Caco-2 (cell line): ENCODE measurements at regions not wholly inside any gene's neighbourhood (a gene's known extent, or its start where the extent isn't known, plus 50 kb on each side); places are given as distances from the start of the nearest gene placed in this dataset.
A peak's percentile ranks its signal among the peaks of the same experiment; 100 is the strongest.

Experiments
- BruUV-seq: library from RNA; stranded (reverse); fragments of 400-500 nt; replicated peaks from 2 replicates; lab custom pipeline; 2021; lab: Mats Ljungman, UMichigan
- CTCF ChIA-PET: fragments of 300-600 bp; sonication (Branson Sonifier 250); formaldehyde crosslinking; loops from one replicate; lab custom pipeline; 2022; ENCODE audit warnings: antibody characterized with exemption; lab: Charles Lee
- POLR2A ChIA-PET: fragments of 300-600 bp; sonication (Branson Sonifier 250); formaldehyde crosslinking; loops from one replicate; lab custom pipeline; 2022; ENCODE audit warnings: antibody characterized with exemption; lab: Charles Lee
- DNase-seq, 2 experiments: peaks; one replicate each; pipeline versions ENCODE4 v3.0.0 to v3.0.0-alpha.2; 2020 to 2022
- H3K27me3 ChIP-seq: replicated peaks from 2 replicates; pipeline ENCODE4 v1.6.0; 2011; ENCODE audit warnings: low read length; ENCODE audit not compliant: control insufficient read depth, insufficient read depth
- H3K36me3 ChIP-seq: 2 replicates; pipeline ENCODE4 v1.5.1; 2011; ENCODE audit warnings: low read length; ENCODE audit not compliant: control insufficient read depth, insufficient read depth
- H3K4me1 ChIP-seq: fragments of 250-450 bp; sonication (Bioruptor Pico); 2 replicates; pipeline ENCODE4 v1.5.1; 2020; ENCODE audit warnings: mild to moderate bottlenecking
- H3K4me3 ChIP-seq: 2 replicates; pipeline ENCODE4 v1.5.1; 2011; ENCODE audit warnings: low read depth, mild to moderate bottlenecking, control low read depth, low read length
- H3K9me3 ChIP-seq: fragments of 250-450 bp; sonication (Bioruptor Pico); 2 replicates; pipeline ENCODE4 v1.5.1; 2020; ENCODE audit warnings: mild to moderate bottlenecking, moderate library complexity
- H3K27ac Mint-ChIP-seq: one replicate; pipeline ENCODE4 v1.8.0; 2022; ENCODE audit warnings: mixed read lengths; ENCODE audit not compliant: unreplicated experiment
- H3K27me3 Mint-ChIP-seq: one replicate; pipeline ENCODE4 v1.8.0; 2022; ENCODE audit warnings: mixed read lengths; ENCODE audit not compliant: insufficient read depth, unreplicated experiment
- H3K36me3 Mint-ChIP-seq: one replicate; pipeline ENCODE4 v1.8.0; 2022; ENCODE audit warnings: mild to moderate bottlenecking, mixed read lengths; ENCODE audit not compliant: insufficient read depth, unreplicated experiment
- H3K4me1 Mint-ChIP-seq: one replicate; pipeline ENCODE4 v1.8.0; 2022; ENCODE audit warnings: low read depth, mixed read lengths; ENCODE audit not compliant: unreplicated experiment
- H3K4me3 Mint-ChIP-seq: one replicate; pipeline ENCODE4 v1.8.0; 2022; ENCODE audit warnings: mild to moderate bottlenecking, moderate library complexity, mixed read lengths; ENCODE audit not compliant: unreplicated experiment
- H3K9me3 Mint-ChIP-seq: one replicate; pipeline ENCODE4 v1.8.0; 2022; ENCODE audit warnings: mixed read lengths; ENCODE audit not compliant: unreplicated experiment
- intact Hi-C: fragments of 100-400 bp; cut with micrococcal nuclease; formaldehyde crosslinking; loops from one replicate; pipeline ENCODE4 v1.10.0; 2022; ENCODE audit not compliant: unreplicated experiment
- TF ChIP-seq, protein P1 (sequence below), 2 experiments: fragments of 200-600 bp in 1 of 2; IDR thresholded peaks; 1 replicate in 1 of 2; 2 replicates in 1 of 2; pipeline versions ENCODE4 v1.5.1 to v1.8.0; 2011 to 2022; ENCODE audit warnings: antibody characterized with exemption in 1 of 2, control low read depth in 1 of 2, inconsistent platforms in 1 of 2, low read depth in 1 of 2, low read length in 1 of 2, mild to moderate bottlenecking in 1 of 2, moderate library complexity in 1 of 2; ENCODE audit not compliant: insufficient read depth in 1 of 2, severe bottlenecking in 1 of 2, unreplicated experiment in 1 of 2

DNA sequence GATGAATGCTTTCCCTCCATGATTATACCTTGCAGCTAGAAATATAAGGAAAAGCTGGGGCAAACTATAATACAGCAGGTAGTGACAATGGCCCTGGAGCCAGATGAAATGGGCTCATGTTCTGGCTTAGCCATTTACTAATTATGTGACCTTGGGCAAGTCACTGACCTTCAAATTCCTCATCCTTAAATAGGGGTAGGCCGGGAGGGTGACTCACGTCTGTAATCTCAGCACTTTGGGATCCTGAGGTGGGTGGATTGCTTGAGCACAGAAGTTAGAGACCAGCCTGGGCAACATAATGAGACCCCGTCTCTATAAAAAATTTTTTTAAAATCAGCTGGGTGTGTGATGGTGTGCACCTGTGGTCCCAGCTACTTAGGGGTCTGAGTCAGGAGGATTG, 155.4 kb downstream of the C12orf75 start:
- no peak for DNase-seq
- Mint-ChIP-seq H3K27me3 (no peaks in the 10 kb centered on the region), H3K4me1 (peaks cover 27% of the 10 kb centered on the region), H3K36me3 (no peaks in the 10 kb centered on the region), H3K4me3 (no peak overlapping the region), H3K27ac (peak overlapping the region; percentile 86), H3K9me3 (peaks cover 9% of the 10 kb centered on the region)
- no TSS peak for BruUV-seq
- H3K4me3 ChIP-seq = no peak overlapping the region
- peaks cover 19% of the 10 kb centered on the region for H3K4me1 ChIP-seq
- H3K9me3 ChIP-seq = no peaks in the 10 kb centered on the region
- no peaks in the 10 kb centered on the region for H3K27me3 ChIP-seq
- intact Hi-C loops = no loop called here
- TF ChIP-seq, protein P1, sequence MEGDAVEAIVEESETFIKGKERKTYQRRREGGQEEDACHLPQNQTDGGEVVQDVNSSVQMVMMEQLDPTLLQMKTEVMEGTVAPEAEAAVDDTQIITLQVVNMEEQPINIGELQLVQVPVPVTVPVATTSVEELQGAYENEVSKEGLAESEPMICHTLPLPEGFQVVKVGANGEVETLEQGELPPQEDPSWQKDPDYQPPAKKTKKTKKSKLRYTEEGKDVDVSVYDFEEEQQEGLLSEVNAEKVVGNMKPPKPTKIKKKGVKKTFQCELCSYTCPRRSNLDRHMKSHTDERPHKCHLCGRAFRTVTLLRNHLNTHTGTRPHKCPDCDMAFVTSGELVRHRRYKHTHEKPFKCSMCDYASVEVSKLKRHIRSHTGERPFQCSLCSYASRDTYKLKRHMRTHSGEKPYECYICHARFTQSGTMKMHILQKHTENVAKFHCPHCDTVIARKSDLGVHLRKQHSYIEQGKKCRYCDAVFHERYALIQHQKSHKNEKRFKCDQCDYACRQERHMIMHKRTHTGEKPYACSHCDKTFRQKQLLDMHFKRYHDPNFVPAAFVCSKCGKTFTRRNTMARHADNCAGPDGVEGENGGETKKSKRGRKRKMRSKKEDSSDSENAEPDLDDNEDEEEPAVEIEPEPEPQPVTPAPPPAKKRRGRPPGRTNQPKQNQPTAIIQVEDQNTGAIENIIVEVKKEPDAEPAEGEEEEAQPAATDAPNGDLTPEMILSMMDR (IDR thresholded peaks at IDR 0.05; ENCODE audit: insufficient read depth in 1 of 2, low read depth in 1 of 2, low read length in 1 of 2, severe bottlenecking in 1 of 2, unreplicated experiment in 1 of 2) = no peak
- CTCF ChIA-PET = no interaction called here
- no peaks in the 10 kb centered on the region for H3K36me3 ChIP-seq
- POLR2A ChIA-PET = no interaction called here

DNA sequence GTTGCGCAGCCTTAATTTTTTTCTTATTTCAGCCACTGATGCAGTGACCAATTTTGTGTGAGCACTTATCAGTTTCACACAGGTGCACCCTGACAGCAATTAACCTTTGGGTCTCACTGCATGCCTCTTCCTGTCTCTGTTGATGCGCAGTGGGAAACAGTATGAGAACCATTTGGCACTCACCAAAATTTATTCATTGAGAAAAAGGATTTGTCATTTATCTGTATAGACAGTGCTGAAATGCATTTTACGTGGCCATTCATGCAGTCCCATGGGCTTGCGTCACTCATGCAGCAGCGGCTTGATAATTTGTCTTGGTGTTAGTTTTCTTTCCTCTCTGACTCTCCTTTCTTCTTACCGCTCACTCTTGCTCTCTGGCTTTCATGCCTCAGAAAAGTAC, 157.5 kb downstream of the C12orf75 start:
- no peak overlapping the region for H3K4me3 ChIP-seq
- intact Hi-C loops = no loop called here
- H3K36me3 ChIP-seq = no peaks in the 10 kb centered on the region
- Mint-ChIP-seq H3K27ac (no peak overlapping the region), H3K9me3 (peaks cover 9% of the 10 kb centered on the region), H3K27me3 (no peaks in the 10 kb centered on the region), H3K4me3 (no peak overlapping the region), H3K4me1 (peaks cover 33% of the 10 kb centered on the region), H3K36me3 (peaks cover 4% of the 10 kb centered on the region)
- DNase-seq = no peak
- TF ChIP-seq, protein P1 (IDR thresholded peaks at IDR 0.05; ENCODE audit: insufficient read depth in 1 of 2, low read depth in 1 of 2, low read length in 1 of 2, severe bottlenecking in 1 of 2, unreplicated experiment in 1 of 2) = no peak
- H3K4me1 ChIP-seq = peaks cover 29% of the 10 kb centered on the region
- CTCF ChIA-PET = no interaction called here
- BruUV-seq = no TSS peak
- no peaks in the 10 kb centered on the region for H3K9me3 ChIP-seq
- H3K27me3 ChIP-seq = no peaks in the 10 kb centered on the region
- POLR2A ChIA-PET = no interaction called here

DNA sequence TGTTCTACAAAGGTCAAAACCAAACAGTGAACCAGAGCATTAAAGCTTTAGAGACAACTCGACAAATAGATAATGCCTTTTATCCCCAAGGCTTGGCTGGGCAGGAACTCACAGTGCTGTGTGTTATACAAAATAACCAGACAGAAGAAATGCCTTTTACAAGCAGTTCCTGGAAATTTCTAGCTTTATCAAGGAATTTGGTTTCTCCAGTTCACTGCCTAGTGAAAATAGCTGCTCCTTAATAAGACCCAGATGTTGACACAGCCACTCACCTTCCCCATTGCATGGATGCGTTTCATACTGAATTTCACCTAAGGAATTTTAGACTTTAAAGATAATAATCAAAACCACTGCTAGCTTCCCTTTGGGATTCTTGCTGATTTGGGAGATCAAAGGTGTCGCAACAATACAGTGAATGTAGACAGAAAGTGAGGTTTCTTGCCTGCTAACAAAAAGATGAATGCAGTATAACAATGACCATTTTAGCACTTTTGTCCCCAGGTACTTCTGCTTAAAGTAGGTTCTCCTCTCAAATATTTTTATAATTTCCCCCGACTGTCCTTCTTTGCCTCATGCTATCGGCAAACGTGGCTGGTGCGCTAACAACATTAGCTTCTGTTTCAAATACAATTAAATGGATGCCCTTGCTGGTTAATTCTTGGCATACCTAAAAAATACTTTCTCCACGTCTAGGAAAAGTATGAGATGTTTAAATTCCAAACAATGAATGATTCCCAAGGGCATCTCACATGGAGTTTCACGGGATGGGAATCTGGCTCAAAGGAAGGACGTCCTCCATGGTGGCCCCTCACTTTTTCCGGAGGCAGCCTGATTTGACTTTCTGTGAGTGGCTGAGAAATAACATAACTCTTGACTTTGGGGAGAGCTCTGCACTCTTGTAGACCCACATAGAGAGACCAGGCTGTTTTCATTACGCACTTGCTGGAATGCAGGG, 162.4 kb downstream of the C12orf75 start:
- ChIA-PET CTCF (interaction anchor here (0.5 to 1.1 kb wide), 3 partner anchors 48 to 1255 kb away, joined by 3 to 5 read pairs (median 4); no protein-coding TSS in a partner anchor), POLR2A (interaction anchor here (0.5 to 1.0 kb wide), 2 partner anchors 47 to 1206 kb away, joined by 3 to 4 read pairs; no protein-coding TSS in a partner anchor)
- H3K4me3 Mint-ChIP-seq = peak overlapping the region; percentile 54
- peak; percentile 72 to 74 for DNase-seq
- no peaks in the 10 kb centered on the region for H3K27me3 Mint-ChIP-seq
- Histone ChIP-seq H3K9me3 (peaks cover 11% of the 10 kb centered on the region; the same call in 1 of the 2 replicates), H3K36me3 (no peaks in the 10 kb centered on the region), H3K4me3 (no peak overlapping the region), H3K27me3 (no peaks in the 10 kb centered on the region), H3K4me1 (peaks cover 28% of the 10 kb centered on the region)
- peaks cover 18% of the 10 kb centered on the region for H3K36me3 Mint-ChIP-seq
- H3K9me3 Mint-ChIP-seq = peaks cover 30% of the 10 kb centered on the region
- no TSS peak for BruUV-seq
- TF ChIP-seq, protein P1 (IDR thresholded peaks at IDR 0.05; ENCODE audit: insufficient read depth in 1 of 2, low read depth in 1 of 2, low read length in 1 of 2, severe bottlenecking in 1 of 2, unreplicated experiment in 1 of 2) = no peak
- peak overlapping the region; percentile 88 for H3K27ac Mint-ChIP-seq
- peaks cover 26% of the 10 kb centered on the region for H3K4me1 Mint-ChIP-seq
- intact Hi-C loops = loop anchor here (1.0 to 2.0 kb wide), 4 partner anchors 13 to 367 kb away; no protein-coding TSS in a partner anchor
